ENCODE measurements at regions not wholly inside any gene's neighbourhood (a gene's known extent, or its start where the extent isn't known, plus 50 kb on each side); places are given as distances from the start of the nearest gene placed in this dataset.

GRCh38 chr12:127781336-127781735 lies 485.6 kb upstream of the TMEM132C start:
- TF ChIP-seq CTCF (conservative IDR thresholded peaks at IDR 0.05; ENCODE audit: low read length) = no peak
- no peak for TF ChIP-seq EZH2phosphoT487 (IDR thresholded peaks at IDR 0.05; ENCODE audit: borderline replicate concordance, low read depth, low read length)
